HL-60 (cell line): ENCODE measurements at regions not wholly inside any gene's neighbourhood (a gene's known extent, or its start where the extent isn't known, plus 50 kb on each side); places are given as distances from the start of the nearest gene placed in this dataset.

Experiments used
- DNase-seq, 2 experiments: peaks; one replicate each; pipeline ENCODE4 v3.0.0-alpha.2; 2010 to 2020; ENCODE audit warnings: low read depth in 1 of 2, low spot score in 1 of 2
- H3K27ac ChIP-seq: fragments of 250-450 bp; sonication (Bioruptor Pico); replicated peaks from 2 replicates; pipeline ENCODE4 v1.5.1; 2020; ENCODE audit warnings: mild to moderate bottlenecking, moderate library complexity
- H3K27me3 ChIP-seq: fragments of 250-450 bp; sonication (Bioruptor Pico); 2 replicates; pipeline ENCODE4 v1.5.1; 2021; ENCODE audit warnings: mild to moderate bottlenecking, moderate library complexity; ENCODE audit not compliant: insufficient read depth, poor library complexity, severe bottlenecking
- H3K4me3 ChIP-seq: replicated peaks from 2 replicates; pipeline ENCODE4 v1.5.1; 2011; ENCODE audit warnings: mild to moderate bottlenecking, control low read depth, low read length; ENCODE audit not compliant: insufficient read depth
- GABPA ChIP-seq: IDR thresholded peaks from 2 replicates; pipeline ENCODE4 v1.6.1; 2012; ENCODE audit warnings: low read depth
- POLR2AphosphoS5 ChIP-seq: IDR thresholded peaks from 2 replicates; pipeline ENCODE4 v1.6.1; 2012; ENCODE audit warnings: low read depth
- SPI1 ChIP-seq: IDR thresholded peaks from 2 replicates; pipeline ENCODE4 v1.6.1; 2012; ENCODE audit warnings: low read depth, mild to moderate bottlenecking, borderline replicate concordance
- TF ChIP-seq, protein P1 (sequence below): IDR thresholded peaks from one replicate; pipeline ENCODE4 v1.5.1; 2011; ENCODE audit warnings: low read length, control low read depth, inconsistent platforms; ENCODE audit not compliant: insufficient read depth
- TF ChIP-seq, protein P2 (sequence below): IDR thresholded peaks from 2 replicates; pipeline ENCODE4 v1.6.1; 2012; ENCODE audit warnings: low read depth; ENCODE audit not compliant: insufficient replicate concordance

- Histone ChIP-seq H3K4me3 (no peak overlapping the region), H3K27me3 (peaks cover 41% of the 10 kb centered on the region), H3K27ac (no peak overlapping the region)
- TF ChIP-seq SPI1 (no peak), POLR2AphosphoS5 (no peak), GABPA (no peak)
- TF ChIP-seq, protein P1, sequence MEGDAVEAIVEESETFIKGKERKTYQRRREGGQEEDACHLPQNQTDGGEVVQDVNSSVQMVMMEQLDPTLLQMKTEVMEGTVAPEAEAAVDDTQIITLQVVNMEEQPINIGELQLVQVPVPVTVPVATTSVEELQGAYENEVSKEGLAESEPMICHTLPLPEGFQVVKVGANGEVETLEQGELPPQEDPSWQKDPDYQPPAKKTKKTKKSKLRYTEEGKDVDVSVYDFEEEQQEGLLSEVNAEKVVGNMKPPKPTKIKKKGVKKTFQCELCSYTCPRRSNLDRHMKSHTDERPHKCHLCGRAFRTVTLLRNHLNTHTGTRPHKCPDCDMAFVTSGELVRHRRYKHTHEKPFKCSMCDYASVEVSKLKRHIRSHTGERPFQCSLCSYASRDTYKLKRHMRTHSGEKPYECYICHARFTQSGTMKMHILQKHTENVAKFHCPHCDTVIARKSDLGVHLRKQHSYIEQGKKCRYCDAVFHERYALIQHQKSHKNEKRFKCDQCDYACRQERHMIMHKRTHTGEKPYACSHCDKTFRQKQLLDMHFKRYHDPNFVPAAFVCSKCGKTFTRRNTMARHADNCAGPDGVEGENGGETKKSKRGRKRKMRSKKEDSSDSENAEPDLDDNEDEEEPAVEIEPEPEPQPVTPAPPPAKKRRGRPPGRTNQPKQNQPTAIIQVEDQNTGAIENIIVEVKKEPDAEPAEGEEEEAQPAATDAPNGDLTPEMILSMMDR = no peak
- TF ChIP-seq, protein P2, sequence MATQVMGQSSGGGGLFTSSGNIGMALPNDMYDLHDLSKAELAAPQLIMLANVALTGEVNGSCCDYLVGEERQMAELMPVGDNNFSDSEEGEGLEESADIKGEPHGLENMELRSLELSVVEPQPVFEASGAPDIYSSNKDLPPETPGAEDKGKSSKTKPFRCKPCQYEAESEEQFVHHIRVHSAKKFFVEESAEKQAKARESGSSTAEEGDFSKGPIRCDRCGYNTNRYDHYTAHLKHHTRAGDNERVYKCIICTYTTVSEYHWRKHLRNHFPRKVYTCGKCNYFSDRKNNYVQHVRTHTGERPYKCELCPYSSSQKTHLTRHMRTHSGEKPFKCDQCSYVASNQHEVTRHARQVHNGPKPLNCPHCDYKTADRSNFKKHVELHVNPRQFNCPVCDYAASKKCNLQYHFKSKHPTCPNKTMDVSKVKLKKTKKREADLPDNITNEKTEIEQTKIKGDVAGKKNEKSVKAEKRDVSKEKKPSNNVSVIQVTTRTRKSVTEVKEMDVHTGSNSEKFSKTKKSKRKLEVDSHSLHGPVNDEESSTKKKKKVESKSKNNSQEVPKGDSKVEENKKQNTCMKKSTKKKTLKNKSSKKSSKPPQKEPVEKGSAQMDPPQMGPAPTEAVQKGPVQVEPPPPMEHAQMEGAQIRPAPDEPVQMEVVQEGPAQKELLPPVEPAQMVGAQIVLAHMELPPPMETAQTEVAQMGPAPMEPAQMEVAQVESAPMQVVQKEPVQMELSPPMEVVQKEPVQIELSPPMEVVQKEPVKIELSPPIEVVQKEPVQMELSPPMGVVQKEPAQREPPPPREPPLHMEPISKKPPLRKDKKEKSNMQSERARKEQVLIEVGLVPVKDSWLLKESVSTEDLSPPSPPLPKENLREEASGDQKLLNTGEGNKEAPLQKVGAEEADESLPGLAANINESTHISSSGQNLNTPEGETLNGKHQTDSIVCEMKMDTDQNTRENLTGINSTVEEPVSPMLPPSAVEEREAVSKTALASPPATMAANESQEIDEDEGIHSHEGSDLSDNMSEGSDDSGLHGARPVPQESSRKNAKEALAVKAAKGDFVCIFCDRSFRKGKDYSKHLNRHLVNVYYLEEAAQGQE = no peak
- no peak for DNase-seq
These were observed 470.1 kb downstream of the SOX9 start for GRCh38 chr17:72590882-72591281.

- no peak for DNase-seq
- TF ChIP-seq SPI1 (no peak), GABPA (no peak), POLR2AphosphoS5 (no peak)
- TF ChIP-seq, protein P2 = no peak
- TF ChIP-seq, protein P1 = no peak
- Histone ChIP-seq H3K27me3 (peaks cover 41% of the 10 kb centered on the region), H3K4me3 (peak overlapping the region; percentile 20; the same call in 1 of the 2 replicates), H3K27ac (no peak overlapping the region)
These were observed 470.7 kb downstream of the SOX9 start for GRCh38 chr17:72591289-72592241.

- Histone ChIP-seq H3K27me3 (peaks cover 41% of the 10 kb centered on the region), H3K27ac (no peak overlapping the region), H3K4me3 (peak overlapping the region; percentile 20)
- TF ChIP-seq GABPA (no peak), POLR2AphosphoS5 (no peak)
- TF ChIP-seq, protein P1 = no peak
- DNase-seq = peak in 1 of 2 experiments; percentile 14
These were observed 471.6 kb downstream of the SOX9 start for GRCh38 chr17:72592242-72592966.
